ENCODE measurements at regions not wholly inside any gene's neighbourhood (a gene's known extent, or its start where the extent isn't known, plus 50 kb on each side); places are given as distances from the start of the nearest gene placed in this dataset.

DNA sequence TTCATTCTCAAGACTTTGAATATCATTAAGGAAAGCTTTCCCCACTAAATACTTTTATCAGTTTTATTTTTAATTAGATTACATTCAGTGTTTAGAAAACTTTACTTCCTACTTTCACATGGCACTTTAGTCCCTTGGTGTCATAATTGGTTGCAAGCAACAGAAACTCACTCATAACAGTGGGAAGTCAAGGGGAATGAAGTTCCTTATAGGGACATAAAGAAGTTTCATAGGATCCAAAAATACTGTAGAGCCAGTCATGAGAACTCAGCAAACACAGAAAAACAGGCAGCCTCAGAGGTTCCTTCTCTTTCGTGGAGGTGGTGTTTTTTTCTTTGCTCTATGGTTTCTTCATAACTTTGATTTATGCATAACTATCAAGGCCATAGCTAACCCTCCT is 809.0 kb downstream of the BCL11A start:
- TF ChIP-seq, protein P1, sequence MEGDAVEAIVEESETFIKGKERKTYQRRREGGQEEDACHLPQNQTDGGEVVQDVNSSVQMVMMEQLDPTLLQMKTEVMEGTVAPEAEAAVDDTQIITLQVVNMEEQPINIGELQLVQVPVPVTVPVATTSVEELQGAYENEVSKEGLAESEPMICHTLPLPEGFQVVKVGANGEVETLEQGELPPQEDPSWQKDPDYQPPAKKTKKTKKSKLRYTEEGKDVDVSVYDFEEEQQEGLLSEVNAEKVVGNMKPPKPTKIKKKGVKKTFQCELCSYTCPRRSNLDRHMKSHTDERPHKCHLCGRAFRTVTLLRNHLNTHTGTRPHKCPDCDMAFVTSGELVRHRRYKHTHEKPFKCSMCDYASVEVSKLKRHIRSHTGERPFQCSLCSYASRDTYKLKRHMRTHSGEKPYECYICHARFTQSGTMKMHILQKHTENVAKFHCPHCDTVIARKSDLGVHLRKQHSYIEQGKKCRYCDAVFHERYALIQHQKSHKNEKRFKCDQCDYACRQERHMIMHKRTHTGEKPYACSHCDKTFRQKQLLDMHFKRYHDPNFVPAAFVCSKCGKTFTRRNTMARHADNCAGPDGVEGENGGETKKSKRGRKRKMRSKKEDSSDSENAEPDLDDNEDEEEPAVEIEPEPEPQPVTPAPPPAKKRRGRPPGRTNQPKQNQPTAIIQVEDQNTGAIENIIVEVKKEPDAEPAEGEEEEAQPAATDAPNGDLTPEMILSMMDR (IDR thresholded peaks at IDR 0.05) = no peak
- TF ChIP-seq POLR2A (IDR thresholded peaks at IDR 0.05) (no peak), EP300 (IDR thresholded peaks at IDR 0.05) (no peak), POLR2AphosphoS5 (IDR thresholded peaks at IDR 0.05) (no peak)
- 76% methylated on average over 1 of the region's 1 CpG for WGBS
- DNase-seq (ENCODE audit: low spot score in 2 of 2) = no peak
- Histone ChIP-seq H3K27ac (no peak overlapping the region), H3K4me3 (no peak overlapping the region), H3K4me1 (no peaks in the 10 kb centered on the region), H3K27me3 (no peaks in the 10 kb centered on the region), H3K9me3 (no peaks in the 10 kb centered on the region), H3K36me3 (no peaks in the 10 kb centered on the region)

DNA sequence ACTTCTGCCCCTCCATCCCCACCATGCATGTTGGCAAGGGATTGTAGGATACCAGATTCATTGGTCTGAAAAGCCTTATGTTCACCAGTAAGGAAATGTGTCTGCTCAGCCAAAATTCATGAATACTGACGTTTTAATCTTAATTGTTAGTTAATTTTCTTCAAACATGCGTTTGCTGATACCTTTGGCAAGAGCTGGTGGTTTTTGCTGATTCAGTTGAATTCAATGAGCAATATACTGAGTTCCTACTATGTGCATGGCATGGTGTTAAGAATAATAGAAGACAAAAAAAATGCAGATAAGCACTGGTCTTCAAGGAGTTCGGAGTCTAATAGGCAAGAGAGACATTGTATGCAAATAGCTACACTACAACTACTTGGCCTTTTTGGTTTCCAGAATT is 811.6 kb downstream of the BCL11A start:
- no peak for DNase-seq (ENCODE audit: low spot score in 2 of 2)
- TF ChIP-seq, protein P1 (IDR thresholded peaks at IDR 0.05) = no peak
- TF ChIP-seq EP300 (IDR thresholded peaks at IDR 0.05) (no peak), POLR2AphosphoS5 (IDR thresholded peaks at IDR 0.05) (no peak), POLR2A (IDR thresholded peaks at IDR 0.05) (no peak)
- Histone ChIP-seq H3K9me3 (no peaks in the 10 kb centered on the region), H3K4me3 (no peak overlapping the region), H3K4me1 (no peaks in the 10 kb centered on the region), H3K27ac (no peak overlapping the region), H3K27me3 (no peaks in the 10 kb centered on the region), H3K36me3 (no peaks in the 10 kb centered on the region)
- WGBS = 79% methylated on average over 3 of the region's 3 CpGs

DNA sequence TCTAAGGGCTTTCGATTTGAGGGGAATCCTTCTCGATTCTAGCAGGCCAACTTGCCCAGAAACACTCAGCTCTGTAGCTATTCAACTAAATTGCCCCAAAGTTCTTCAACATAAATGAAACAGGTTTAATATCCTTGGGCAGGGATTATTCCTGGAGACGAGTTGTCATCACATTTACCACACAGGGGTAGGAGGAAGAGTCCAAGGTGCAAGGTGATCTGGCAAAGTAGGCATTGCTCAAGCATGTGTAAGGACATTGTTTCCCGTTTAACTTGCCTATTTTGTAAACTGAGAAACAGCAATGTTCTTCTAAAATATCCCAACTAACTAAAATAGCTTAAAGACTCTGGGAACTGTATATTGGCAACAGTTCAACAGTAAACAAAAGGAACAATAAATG is 814.3 kb downstream of the BCL11A start:
- no peak overlapping the region for H3K4me3 ChIP-seq
- H3K27me3 ChIP-seq = no peaks in the 10 kb centered on the region
- H3K36me3 ChIP-seq = no peaks in the 10 kb centered on the region
- no peak for TF ChIP-seq POLR2A (IDR thresholded peaks at IDR 0.05)
- TF ChIP-seq POLR2AphosphoS5 (IDR thresholded peaks at IDR 0.05) = no peak
- no peak for TF ChIP-seq EP300 (IDR thresholded peaks at IDR 0.05)
- TF ChIP-seq, protein P1 (IDR thresholded peaks at IDR 0.05) = no peak
- no peak for DNase-seq (ENCODE audit: low spot score in 2 of 2)
- no peaks in the 10 kb centered on the region for H3K4me1 ChIP-seq
- H3K27ac ChIP-seq = no peak overlapping the region
- H3K9me3 ChIP-seq = no peaks in the 10 kb centered on the region
- 84% methylated on average over 4 of the region's 4 CpGs for WGBS

DNA sequence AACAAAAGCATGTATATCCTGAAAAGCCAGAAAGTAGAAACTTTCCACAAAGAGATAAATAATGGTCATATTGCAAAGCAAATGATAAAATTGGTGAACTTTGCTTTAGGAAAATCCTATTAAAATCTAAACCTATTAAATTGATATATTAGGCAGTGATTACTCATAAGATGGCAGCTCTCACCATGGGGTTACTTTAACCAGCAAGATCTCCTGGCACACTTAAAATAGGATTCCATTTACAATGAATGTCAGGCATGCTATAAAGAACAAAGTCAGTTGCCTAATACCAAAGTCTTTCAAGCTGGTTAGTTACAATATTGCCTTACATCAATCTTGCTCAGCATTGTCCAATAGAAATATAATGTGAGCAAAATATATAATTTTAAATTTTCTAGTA is 816.2 kb downstream of the BCL11A start:
- TF ChIP-seq EP300 (IDR thresholded peaks at IDR 0.05) = no peak
- no peak for TF ChIP-seq POLR2A (IDR thresholded peaks at IDR 0.05)
- Histone ChIP-seq H3K9me3 (no peaks in the 10 kb centered on the region), H3K4me1 (no peaks in the 10 kb centered on the region), H3K4me3 (no peak overlapping the region), H3K27me3 (no peaks in the 10 kb centered on the region), H3K36me3 (no peaks in the 10 kb centered on the region), H3K27ac (no peak overlapping the region)
- no peak for DNase-seq (ENCODE audit: low spot score in 2 of 2)

DNA sequence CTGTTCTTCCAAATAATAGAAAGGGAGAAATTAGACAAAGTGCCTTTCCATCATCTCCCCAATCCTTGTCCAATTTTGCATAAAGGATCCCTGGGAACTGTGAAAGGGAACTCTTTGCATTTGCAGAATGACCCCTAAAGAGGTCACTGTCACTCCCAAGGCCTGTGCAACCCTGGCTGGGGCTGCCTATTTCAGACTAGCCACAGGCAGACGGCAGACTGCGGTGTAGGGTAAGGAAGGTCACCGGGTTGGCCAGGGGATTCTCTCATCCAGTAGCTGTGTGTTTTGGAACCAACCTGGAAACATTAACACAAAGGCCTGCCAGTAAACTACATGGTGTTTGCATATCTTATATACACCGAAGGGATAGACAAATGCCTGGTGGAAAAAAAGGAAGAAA is 818.7 kb downstream of the BCL11A start:
- WGBS = 89% methylated on average over 4 of the region's 4 CpGs
- H3K9me3 ChIP-seq = no peaks in the 10 kb centered on the region
- TF ChIP-seq EP300 (IDR thresholded peaks at IDR 0.05) = no peak
- no peaks in the 10 kb centered on the region for H3K27me3 ChIP-seq
- no peaks in the 10 kb centered on the region for H3K36me3 ChIP-seq
- H3K27ac ChIP-seq = no peak overlapping the region
- H3K4me1 ChIP-seq = no peaks in the 10 kb centered on the region
- H3K4me3 ChIP-seq = no peak overlapping the region
- no peak for DNase-seq (ENCODE audit: low spot score in 2 of 2)

DNA sequence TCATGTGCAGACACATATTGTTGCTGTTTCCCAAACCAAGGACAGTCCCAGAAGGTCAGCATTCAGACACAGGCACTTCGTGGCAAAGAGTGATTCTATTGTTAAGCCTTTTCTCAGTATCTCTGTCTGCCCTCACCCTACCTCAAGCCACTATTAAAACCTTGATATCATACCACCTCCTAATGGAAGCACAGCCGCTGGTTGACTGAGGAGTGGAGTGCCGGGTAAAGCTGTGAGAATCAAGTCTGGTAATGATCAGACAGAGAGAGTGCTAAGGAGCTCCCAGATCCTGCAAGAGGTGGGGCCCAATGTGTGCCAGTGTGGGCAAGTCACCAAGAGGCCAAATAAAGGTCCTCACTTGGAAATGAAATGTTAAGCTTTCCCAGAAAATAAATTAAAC is 819.5 kb downstream of the BCL11A start:
- Histone ChIP-seq H3K27ac (no peak overlapping the region), H3K4me3 (no peak overlapping the region), H3K9me3 (no peaks in the 10 kb centered on the region), H3K4me1 (no peaks in the 10 kb centered on the region), H3K36me3 (no peaks in the 10 kb centered on the region), H3K27me3 (no peaks in the 10 kb centered on the region)
- TF ChIP-seq, protein P1 (IDR thresholded peaks at IDR 0.05) = no peak
- TF ChIP-seq POLR2A (IDR thresholded peaks at IDR 0.05) (no peak), POLR2AphosphoS5 (IDR thresholded peaks at IDR 0.05) (no peak), EP300 (IDR thresholded peaks at IDR 0.05) (no peak)
- no peak for DNase-seq (ENCODE audit: low spot score in 2 of 2)
- 74% methylated on average over 3 of the region's 3 CpGs for WGBS
